ENCODE measurements at regions not wholly inside any gene's neighbourhood (a gene's known extent, or its start where the extent isn't known, plus 50 kb on each side); places are given as distances from the start of the nearest gene placed in this dataset.

GRCh38 chr10:1872151-1872726, 134.9 kb upstream of the ADARB2 start:
- DNase-seq = no peak
- ChIA-PET POLR2A (no interaction called here), CTCF (no interaction called here)
- Mint-ChIP-seq H3K27ac (no peak overlapping the region), H3K9me3 (peaks cover 5% of the 10 kb centered on the region), H3K4me1 (ENCODE audit: low read depth) (no peaks in the 10 kb centered on the region), H3K4me3 (no peak overlapping the region), H3K36me3 (ENCODE audit: low read depth) (no peaks in the 10 kb centered on the region), H3K27me3 (no peaks in the 10 kb centered on the region)
- intact Hi-C loops (cut with DNase I, micrococcal nuclease) = no loop called here
- H3K9me3 ChIP-seq (ENCODE audit: control insufficient read depth in 1 of 2, insufficient read depth in 1 of 2, low read length in 2 of 2) = peaks cover 0 to 5% of the 10 kb centered on the region in 2 experiments
- no peak for TF ChIP-seq CTCF (IDR thresholded peaks at IDR 0.05)
- H3K27ac ChIP-seq (ENCODE audit: low read depth in 1 of 2, low read length in 2 of 2) = no peak overlapping the region
- no peak for ATAC-seq (ENCODE audit: poor library complexity)
- no peaks in the 10 kb centered on the region for H3K36me3 ChIP-seq (ENCODE audit: insufficient read depth, low read length)
- no peaks in the 10 kb centered on the region for H3K4me1 ChIP-seq (ENCODE audit: insufficient read depth, low read length)
- no peaks in the 10 kb centered on the region for H3K27me3 ChIP-seq (ENCODE audit: control insufficient read depth in 1 of 2, insufficient read depth in 2 of 2, low read length in 2 of 2)
- H3K4me3 ChIP-seq (ENCODE audit: low read length) = no peak overlapping the region

- Histone ChIP-seq H3K4me1 (ENCODE audit: insufficient read depth, low read length) (no peaks in the 10 kb centered on the region), H3K27ac (ENCODE audit: low read depth in 1 of 2, low read length in 2 of 2) (no peak overlapping the region), H3K36me3 (ENCODE audit: insufficient read depth, low read length) (no peaks in the 10 kb centered on the region), H3K4me3 (ENCODE audit: low read length) (no peak overlapping the region), H3K27me3 (ENCODE audit: control insufficient read depth in 1 of 2, insufficient read depth in 2 of 2, low read length in 2 of 2) (no peaks in the 10 kb centered on the region), H3K9me3 (ENCODE audit: control insufficient read depth in 1 of 2, insufficient read depth in 1 of 2, low read length in 2 of 2) (peaks cover 0 to 5% of the 10 kb centered on the region in 2 experiments)
- Mint-ChIP-seq H3K4me3 (no peak overlapping the region), H3K4me1 (ENCODE audit: low read depth) (no peaks in the 10 kb centered on the region), H3K27ac (no peak overlapping the region), H3K27me3 (no peaks in the 10 kb centered on the region), H3K9me3 (peaks cover 5% of the 10 kb centered on the region), H3K36me3 (ENCODE audit: low read depth) (no peaks in the 10 kb centered on the region)
- ATAC-seq (ENCODE audit: poor library complexity) (no peak), DNase-seq (no peak)
- POLR2A ChIA-PET = no interaction called here
- intact Hi-C loops (cut with DNase I, micrococcal nuclease) = no loop called here
- no peak for TF ChIP-seq CTCF (IDR thresholded peaks at IDR 0.05)
- CTCF ChIA-PET = no interaction called here
These were observed 133.2 kb upstream of the ADARB2 start for GRCh38 chr10:1870491-1870890.

GRCh38 chr10:1869861-1870260, 132.5 kb upstream of the ADARB2 start:
- ChIA-PET CTCF (no interaction called here), POLR2A (no interaction called here)
- Histone ChIP-seq H3K9me3 (ENCODE audit: control insufficient read depth in 1 of 2, insufficient read depth in 1 of 2, low read length in 2 of 2) (peaks cover 0 to 5% of the 10 kb centered on the region in 2 experiments), H3K27ac (ENCODE audit: low read depth in 1 of 2, low read length in 2 of 2) (no peak overlapping the region), H3K4me3 (ENCODE audit: low read length) (no peak overlapping the region), H3K36me3 (ENCODE audit: insufficient read depth, low read length) (no peaks in the 10 kb centered on the region), H3K4me1 (ENCODE audit: insufficient read depth, low read length) (no peaks in the 10 kb centered on the region), H3K27me3 (ENCODE audit: control insufficient read depth in 1 of 2, insufficient read depth in 2 of 2, low read length in 2 of 2) (no peaks in the 10 kb centered on the region)
- DNase-seq = no peak
- H3K4me1 Mint-ChIP-seq (ENCODE audit: low read depth) = no peaks in the 10 kb centered on the region
- no peak overlapping the region for H3K4me3 Mint-ChIP-seq
- no peak overlapping the region for H3K27ac Mint-ChIP-seq
- no peak for ATAC-seq (ENCODE audit: poor library complexity)
- H3K27me3 Mint-ChIP-seq = no peaks in the 10 kb centered on the region
- no peaks in the 10 kb centered on the region for H3K36me3 Mint-ChIP-seq (ENCODE audit: low read depth)
- intact Hi-C loops (cut with DNase I, micrococcal nuclease) = no loop called here
- TF ChIP-seq CTCF (IDR thresholded peaks at IDR 0.05) = no peak
- peaks cover under 1% of the 10 kb centered on the region for H3K9me3 Mint-ChIP-seq
